Dedifferentiated amniotic fluid mesenchymal stem cell (primary cell): ENCODE measurements at regions not wholly inside any gene's neighbourhood (a gene's known extent, or its start where the extent isn't known, plus 50 kb on each side); places are given as distances from the start of the nearest gene placed in this dataset.

Experiments used
- DNase-seq: peaks from one replicate; pipeline ENCODE4 v3.0.0-alpha.2; 2016; ENCODE audit errors: extremely low spot score

- DNase-seq = no peak
Measured at GRCh38 chr4:1495416-1496115, 89.3 kb upstream of the NKX1-1 start.

DNA sequence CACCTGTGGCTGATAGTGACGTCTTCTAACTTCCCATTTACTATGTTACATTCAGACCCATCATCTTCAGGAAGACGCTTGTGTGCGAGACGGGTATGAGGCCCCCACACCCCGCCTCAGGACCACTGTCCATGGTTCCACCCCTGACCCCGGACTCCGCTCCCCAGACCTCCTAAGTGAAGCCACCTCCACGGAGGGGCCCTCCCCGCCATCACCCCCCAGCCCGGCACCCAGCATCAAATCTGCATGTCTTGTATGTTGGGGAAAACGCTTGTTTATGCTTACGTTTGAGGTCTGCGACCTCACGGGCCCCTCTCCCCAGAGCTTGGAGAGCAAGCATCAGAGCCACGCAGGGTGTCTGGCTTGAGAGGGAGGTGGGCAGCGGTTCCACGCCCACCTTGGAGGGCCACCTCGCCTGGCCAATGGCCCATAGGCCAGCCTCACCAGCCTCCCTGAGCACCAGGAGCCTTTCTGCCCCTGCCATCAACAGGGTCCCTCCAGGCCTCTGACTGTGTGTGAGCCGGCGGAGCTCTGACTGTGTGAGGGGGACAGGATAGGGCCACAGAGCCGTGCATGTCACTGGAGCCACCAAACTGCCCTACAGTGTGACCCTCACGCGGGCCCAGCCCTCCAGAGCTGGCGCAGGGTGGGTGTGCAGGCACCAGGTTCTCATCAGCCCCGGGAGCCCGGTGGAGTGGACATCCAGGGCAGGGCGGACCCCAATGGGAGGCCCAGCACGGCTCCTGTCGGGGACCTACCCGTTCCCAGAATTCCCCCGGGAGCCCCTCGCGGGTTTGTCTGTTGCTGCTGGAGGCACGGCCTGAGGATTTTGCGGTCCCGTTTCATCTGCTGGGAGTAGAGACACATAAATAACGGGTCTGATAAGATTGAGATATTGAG lies 88.4 kb upstream of the NKX1-1 start:
- no peak for DNase-seq

DNA sequence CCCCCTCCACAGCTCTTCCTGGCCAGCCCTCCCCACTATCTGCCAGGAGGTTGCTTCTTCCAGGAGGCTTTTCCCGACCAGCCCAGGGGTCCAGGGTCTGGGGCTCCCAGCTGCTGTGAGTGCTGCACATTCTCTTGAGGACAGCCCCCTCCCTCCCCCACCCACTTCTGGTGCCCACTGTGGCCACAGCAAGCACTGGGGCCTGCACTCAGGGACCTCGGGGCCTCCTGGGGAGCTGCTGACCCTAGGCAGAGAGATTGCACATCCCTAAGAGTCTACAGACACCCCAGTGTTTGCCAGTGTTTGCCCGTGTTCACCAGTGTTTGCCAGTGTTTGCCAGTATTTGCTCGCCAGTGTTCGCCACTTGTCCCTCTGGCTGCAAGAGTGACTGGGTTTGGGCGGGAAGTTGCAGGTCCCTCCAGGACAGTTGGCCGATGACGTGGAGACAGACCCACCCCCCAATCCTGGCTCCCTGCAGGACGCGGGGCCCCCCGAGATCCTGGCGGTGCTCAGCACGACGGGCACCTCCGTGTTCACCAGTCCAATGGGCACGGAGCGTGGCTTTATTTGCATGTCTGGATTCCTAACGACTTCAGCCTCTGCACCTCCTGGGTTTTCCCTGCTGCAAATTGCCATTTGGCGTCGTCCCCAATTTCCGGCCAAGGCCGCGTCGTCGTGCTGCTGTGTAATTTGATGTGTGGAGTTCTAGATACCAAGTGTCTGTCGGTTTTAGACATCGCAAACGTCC lies 87.5 kb upstream of the NKX1-1 start:
- DNase-seq = no peak

- no peak for DNase-seq
Measured at GRCh38 chr4:1492651-1493539, 86.7 kb upstream of the NKX1-1 start.

DNA sequence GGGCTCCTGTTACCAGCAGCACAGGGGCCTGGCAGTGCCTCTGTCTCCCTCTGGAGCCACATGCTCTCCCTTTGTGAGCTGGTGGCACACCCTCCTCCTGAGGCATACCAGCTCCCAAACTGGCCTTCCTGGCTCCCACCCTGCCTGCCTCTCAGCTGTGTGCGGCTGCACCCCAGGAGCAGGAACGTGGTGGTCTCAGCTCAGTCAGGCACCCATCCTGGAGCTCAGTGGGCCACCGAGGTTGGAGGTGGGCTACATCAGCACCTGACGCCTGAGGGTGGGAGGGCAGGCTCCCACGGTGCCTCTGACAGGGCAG lies 85.9 kb upstream of the NKX1-1 start:
- no peak for DNase-seq

GRCh38 chr4:1491328-1492141 lies 85.3 kb upstream of the NKX1-1 start:
- DNase-seq = no peak

GRCh38 chr4:1490654-1491327 lies 84.5 kb upstream of the NKX1-1 start:
- DNase-seq = no peak

GRCh38 chr4:1490011-1490653 lies 83.9 kb upstream of the NKX1-1 start:
- no peak for DNase-seq

GRCh38 chr4:1489639-1489995 lies 83.4 kb upstream of the NKX1-1 start:
- no peak for DNase-seq

DNA sequence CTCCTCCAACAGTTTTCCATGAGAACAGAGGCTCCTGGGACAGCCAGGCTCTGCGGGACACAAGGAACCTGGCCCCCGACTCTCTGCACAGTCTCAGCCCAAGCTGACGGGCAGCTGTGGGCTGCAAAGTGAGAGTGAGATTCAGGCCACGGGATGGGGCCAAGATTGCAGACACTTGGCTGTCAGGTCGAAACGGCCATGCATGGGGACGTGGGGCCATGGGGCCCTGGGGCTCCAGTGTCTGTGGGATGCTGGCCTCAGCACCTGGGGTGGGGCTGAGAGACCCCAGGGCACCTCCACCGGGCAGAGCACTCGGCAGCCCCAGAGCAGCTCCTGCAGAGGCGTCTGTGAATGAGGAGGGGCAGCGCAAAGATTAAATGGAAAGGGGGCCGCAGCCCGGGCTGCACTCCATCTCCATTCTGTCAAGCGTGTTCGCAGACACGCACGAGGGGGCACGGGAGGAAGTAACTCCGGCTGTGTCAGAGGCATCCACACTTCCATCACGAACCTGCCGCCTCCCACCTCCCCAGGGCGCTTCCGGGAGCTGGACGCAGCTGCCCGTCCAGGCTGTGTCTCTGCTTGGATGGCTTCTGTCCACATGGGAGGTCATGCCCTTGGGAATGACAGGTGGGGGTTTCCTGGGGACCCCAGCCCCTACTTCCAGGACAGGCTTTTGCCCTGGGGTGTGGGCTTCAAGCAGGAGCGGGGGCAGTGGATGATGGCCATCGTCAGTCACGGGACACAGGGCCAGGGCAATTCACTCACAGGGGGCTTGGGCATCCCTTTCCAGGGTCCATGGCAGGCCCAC lies 82.8 kb upstream of the NKX1-1 start:
- DNase-seq = no peak

GRCh38 chr4:1488357-1488756 lies 82.1 kb upstream of the NKX1-1 start:
- no peak for DNase-seq

GRCh38 chr4:1487761-1488160 lies 81.5 kb upstream of the NKX1-1 start:
- DNase-seq = no peak

DNA sequence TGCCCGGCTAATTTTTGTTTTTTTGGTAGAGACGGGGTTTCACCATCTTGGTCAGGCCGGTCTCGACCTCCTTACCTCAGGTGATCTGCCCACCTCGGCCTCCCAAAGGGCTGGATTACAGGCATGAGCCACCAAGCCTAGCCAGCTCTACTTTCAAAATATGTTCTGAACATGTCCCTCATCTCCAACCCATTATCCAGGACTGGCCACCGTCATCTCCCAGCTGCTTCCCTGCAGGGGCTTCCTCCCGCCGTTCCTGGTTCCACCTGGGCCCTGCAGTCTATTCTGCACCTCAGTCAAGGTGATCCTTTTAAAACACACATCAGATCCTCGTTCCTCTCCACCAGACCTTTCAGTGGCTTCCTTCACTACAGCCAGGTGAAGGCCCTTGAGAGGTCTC lies 80.9 kb upstream of the NKX1-1 start:
- no peak for DNase-seq

DNA sequence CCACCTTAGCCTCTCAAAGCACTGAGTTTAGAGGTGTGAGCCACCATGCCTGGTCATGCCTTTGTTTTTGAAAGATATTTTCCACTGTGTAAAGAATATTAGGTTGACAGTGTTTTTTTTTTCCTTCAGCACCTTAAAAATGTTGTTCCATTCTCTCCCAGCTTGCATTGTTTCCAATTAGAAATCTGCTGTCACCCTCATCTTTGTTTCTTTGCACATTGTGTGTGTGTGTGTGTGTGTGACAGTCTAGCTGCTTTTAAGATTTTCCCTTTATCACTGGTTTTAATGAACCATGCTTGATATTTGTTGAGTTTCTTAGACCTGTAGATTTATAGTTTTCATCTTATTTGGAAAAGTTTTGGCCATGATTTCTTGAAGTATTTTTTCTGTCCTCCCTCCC lies 79.0 kb upstream of the NKX1-1 start:
- no peak for DNase-seq

- DNase-seq = no peak
Measured at GRCh38 chr4:1480720-1481119, 74.5 kb upstream of the NKX1-1 start.

DNA sequence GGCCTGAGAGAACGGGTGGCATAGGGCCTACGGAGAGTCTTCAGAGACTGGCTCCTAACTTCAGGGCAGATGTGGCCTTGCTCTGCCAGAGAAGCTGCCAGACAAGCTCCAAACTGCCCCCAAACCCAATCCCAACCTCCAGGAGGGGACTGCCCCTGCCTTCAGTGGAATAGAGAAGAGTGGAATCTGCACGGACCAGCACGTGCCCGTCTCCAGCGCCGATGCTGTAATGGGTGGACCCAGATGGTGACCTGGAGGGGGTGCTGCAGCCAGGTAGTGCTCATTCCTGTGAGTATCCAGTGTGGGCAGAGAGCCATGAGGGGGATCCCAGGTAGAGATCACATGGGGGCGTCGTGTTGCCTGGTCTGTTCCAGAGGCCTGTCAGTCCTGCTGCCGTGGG lies 73.2 kb upstream of the NKX1-1 start:
- DNase-seq = no peak

GRCh38 chr4:1478766-1479355 lies 72.6 kb upstream of the NKX1-1 start:
- no peak for DNase-seq

GRCh38 chr4:1477045-1477840 lies 71.0 kb upstream of the NKX1-1 start:
- no peak for DNase-seq
